Natural killer cell (primary cell): ENCODE measurements at regions not wholly inside any gene's neighbourhood (a gene's known extent, or its start where the extent isn't known, plus 50 kb on each side); places are given as distances from the start of the nearest gene placed in this dataset.
A peak's percentile ranks its signal among the peaks of the same experiment; 100 is the strongest.
"Not testable (repeated sequence)": the region's sequence is repeated elsewhere in the genome, so short reads cannot be mapped to it uniquely, and the experiment has no call there.

ENCODE experiments used
- ATAC-seq, 3 donors: fragments of 150-1000 bp in 2 of 3; fragments of 200-7000 bp in 1 of 3; cut with Tn5 transposase; 1 replicate in 1 of 3; 2 replicates in 2 of 3; pipeline ENCODE4 v1.10.0; 2021; ENCODE audit warnings: mild to moderate bottlenecking in 2 of 3, moderate library complexity in 2 of 3
- DNase-seq, 2 donors: peaks; one replicate each; pipeline versions ENCODE4 v3.0.0 to v3.0.0-alpha.2; 2013 to 2021; ENCODE audit warnings: mixed read lengths in 1 of 2
- H3K27ac ChIP-seq: one replicate; pipeline ENCODE4 v1.5.1; 2013; ENCODE audit warnings: mild to moderate bottlenecking, low read length
- H3K27me3 ChIP-seq: one replicate; pipeline ENCODE4 v1.6.1; 2013; ENCODE audit warnings: low read length; ENCODE audit not compliant: control insufficient read depth, insufficient read depth
- H3K36me3 ChIP-seq: one replicate; pipeline ENCODE4 v1.6.1; 2013; ENCODE audit warnings: low read length; ENCODE audit not compliant: control insufficient read depth, insufficient read depth
- H3K4me1 ChIP-seq: one replicate; pipeline ENCODE4 v1.6.1; 2013; ENCODE audit warnings: low read length; ENCODE audit not compliant: control insufficient read depth, insufficient read depth
- H3K4me3 ChIP-seq: one replicate; pipeline ENCODE4 v1.5.1; 2013; ENCODE audit warnings: low read length
- H3K9me3 ChIP-seq: one replicate; pipeline ENCODE4 v1.6.1; 2013; ENCODE audit warnings: low read length; ENCODE audit not compliant: control insufficient read depth, insufficient read depth
- H3K27ac Mint-ChIP-seq, 2 donors: one replicate each; pipeline ENCODE4 v1.8.0; 2022; ENCODE audit warnings: mild to moderate bottlenecking in 2 of 2, mixed read lengths in 2 of 2, moderate library complexity in 1 of 2
- H3K27me3 Mint-ChIP-seq, 2 donors: one replicate each; pipeline ENCODE4 v1.8.0; 2022; ENCODE audit warnings: low read depth in 2 of 2, mixed read lengths in 2 of 2
- H3K36me3 Mint-ChIP-seq: one replicate; pipeline ENCODE4 v1.8.0; 2022; ENCODE audit warnings: mixed read lengths
- H3K4me1 Mint-ChIP-seq, 2 donors: one replicate each; pipeline ENCODE4 v1.8.0; 2022; ENCODE audit warnings: mixed read lengths in 2 of 2
- H3K4me3 Mint-ChIP-seq: one replicate; pipeline ENCODE4 v1.8.0; 2022; ENCODE audit warnings: mild to moderate bottlenecking, moderate library complexity, mixed read lengths
- H3K9me3 Mint-ChIP-seq, 2 donors: one replicate each; pipeline ENCODE4 v1.8.0; 2022; ENCODE audit warnings: mixed read lengths in 2 of 2
- CTCF ChIP-seq: fragments of 200-600 bp; IDR thresholded peaks from one replicate; pipeline ENCODE4 v1.8.0; 2022; ENCODE audit warnings: antibody characterized with exemption
- WGBS: methylation state at CpG from one replicate; pipeline ENCODE4 v1.1.7; 2013; ENCODE audit warnings: missing lambda C conversion rate; ENCODE audit not compliant: insufficient coverage; 5-methylcytosine and 5-hydroxymethylcytosine counted together
- intact Hi-C: fragments of 100-400 bp; cut with micrococcal nuclease; formaldehyde crosslinking; loops from one replicate; pipeline ENCODE4 v1.14.2; 2022

GRCh38 chr17:34024806-34025551, 230.1 kb upstream of the CCL2 start:
- H3K4me3 Mint-ChIP-seq: no peak overlapping the region
- H3K9me3 ChIP-seq: no peaks in the 10 kb centered on the region
- H3K27ac ChIP-seq: no peak overlapping the region
- peaks cover 14 to 26% of the 10 kb centered on the region in 2 donors for H3K27me3 Mint-ChIP-seq
- no peak for ATAC-seq
- no peaks in the 10 kb centered on the region for H3K9me3 Mint-ChIP-seq
- H3K4me1 Mint-ChIP-seq: no peaks in the 10 kb centered on the region
- intact Hi-C loops: no loop called here
- no peaks in the 10 kb centered on the region for H3K36me3 ChIP-seq
- H3K4me3 ChIP-seq: no peak overlapping the region
- no peaks in the 10 kb centered on the region for H3K36me3 Mint-ChIP-seq
- no peaks in the 10 kb centered on the region for H3K27me3 ChIP-seq
- 64% methylated on average over 2 of the region's 2 CpGs for WGBS
- no peak for DNase-seq
- no peaks in the 10 kb centered on the region for H3K4me1 ChIP-seq
- no peak for TF ChIP-seq CTCF
- H3K27ac Mint-ChIP-seq: no peak overlapping the region

DNA sequence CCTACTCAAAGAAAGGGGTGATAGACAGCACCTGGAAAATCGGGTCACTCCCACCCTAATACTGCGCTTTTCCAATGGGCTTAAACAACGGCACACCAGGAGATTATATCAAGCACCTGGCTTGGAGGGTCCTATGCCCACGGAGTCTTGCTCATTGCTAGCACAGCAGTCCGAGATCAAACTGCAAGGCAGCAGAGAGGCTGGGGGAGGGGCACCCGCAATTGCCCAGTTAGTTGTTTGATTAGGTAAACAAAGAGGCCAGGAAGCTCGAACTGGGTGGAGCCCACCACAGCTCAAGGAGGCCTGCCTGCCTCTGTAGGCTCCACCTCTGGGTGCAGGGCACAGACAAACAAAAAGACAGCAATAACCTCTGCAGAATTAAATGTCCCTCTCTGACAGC, 224.5 kb upstream of the CCL2 start:
- ATAC-seq, intact Hi-C loops, H3K9me3 ChIP-seq, H3K4me1 Mint-ChIP-seq, H3K9me3 Mint-ChIP-seq, H3K27ac Mint-ChIP-seq, H3K36me3 ChIP-seq, H3K27me3 ChIP-seq, H3K4me3 ChIP-seq, DNase-seq, H3K27ac ChIP-seq, H3K4me1 ChIP-seq, H3K4me3 Mint-ChIP-seq: not testable (repeated sequence)
- Mint-ChIP-seq H3K27me3 (peaks cover 7 to 26% of the 10 kb centered on the region in 2 donors), H3K36me3 (peaks cover 14% of the 10 kb centered on the region)
- 81% methylated on average over 7 of the region's 7 CpGs for WGBS

GRCh38 chr17:34032305-34032704, 222.8 kb upstream of the CCL2 start:
- H3K27ac ChIP-seq, H3K4me1 Mint-ChIP-seq, DNase-seq, H3K27ac Mint-ChIP-seq, H3K4me1 ChIP-seq, H3K9me3 ChIP-seq, H3K27me3 ChIP-seq, ATAC-seq, H3K9me3 Mint-ChIP-seq, H3K36me3 ChIP-seq, intact Hi-C loops, H3K4me3 Mint-ChIP-seq, H3K4me3 ChIP-seq: not testable (repeated sequence)
- H3K36me3 Mint-ChIP-seq: peaks cover 14% of the 10 kb centered on the region
- peaks cover 7 to 24% of the 10 kb centered on the region in 2 donors for H3K27me3 Mint-ChIP-seq

- H3K9me3 Mint-ChIP-seq, H3K4me3 ChIP-seq, H3K27ac ChIP-seq, H3K4me3 Mint-ChIP-seq, H3K9me3 ChIP-seq, H3K27ac Mint-ChIP-seq, ATAC-seq, DNase-seq, H3K27me3 ChIP-seq, H3K4me1 ChIP-seq, H3K36me3 ChIP-seq, H3K36me3 Mint-ChIP-seq, intact Hi-C loops, H3K4me1 Mint-ChIP-seq: not testable (repeated sequence)
- peaks cover 8 to 13% of the 10 kb centered on the region in 2 donors for H3K27me3 Mint-ChIP-seq
- WGBS: 90% methylated on average over 9 of the region's 9 CpGs
Measured at GRCh38 chr17:34038786-34039185, 216.3 kb upstream of the CCL2 start.

DNA sequence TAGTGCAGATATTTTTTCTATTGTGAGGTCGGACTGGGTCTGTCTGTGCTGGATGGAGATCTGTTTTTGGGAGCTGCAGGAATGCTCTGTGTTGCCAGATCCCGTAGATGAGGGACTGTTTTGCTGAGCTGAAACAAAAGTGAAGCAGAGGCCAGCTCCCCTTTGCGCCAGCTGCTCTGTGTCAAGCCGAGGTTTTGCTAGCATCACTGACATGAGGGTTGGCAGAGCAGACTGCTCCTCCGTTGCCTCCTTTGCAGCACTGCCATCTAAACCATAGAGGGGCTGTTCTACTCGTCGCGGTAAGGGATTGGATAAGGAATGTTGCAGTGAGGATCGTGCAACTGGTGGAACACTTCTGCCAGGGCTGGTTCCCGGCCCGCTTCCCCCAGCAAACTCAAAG, 215.9 kb upstream of the CCL2 start:
- H3K27me3 ChIP-seq, ATAC-seq, H3K4me3 Mint-ChIP-seq, H3K36me3 ChIP-seq, H3K4me1 ChIP-seq, H3K4me3 ChIP-seq, DNase-seq, H3K9me3 Mint-ChIP-seq, H3K27ac ChIP-seq, H3K4me1 Mint-ChIP-seq, intact Hi-C loops, H3K27ac Mint-ChIP-seq, H3K9me3 ChIP-seq, H3K36me3 Mint-ChIP-seq: not testable (repeated sequence)
- 88% methylated on average over 8 of the region's 11 CpGs for WGBS
- H3K27me3 Mint-ChIP-seq: peaks cover 8 to 13% of the 10 kb centered on the region in 2 donors

- H3K36me3 Mint-ChIP-seq, H3K4me3 Mint-ChIP-seq, H3K27ac ChIP-seq, intact Hi-C loops, H3K9me3 Mint-ChIP-seq, H3K27me3 ChIP-seq, H3K36me3 ChIP-seq, H3K4me1 ChIP-seq, H3K9me3 ChIP-seq, H3K4me1 Mint-ChIP-seq, H3K27ac Mint-ChIP-seq, H3K4me3 ChIP-seq: not testable (repeated sequence)
- peak in 1 of 2 donors; percentile 54 for DNase-seq
- peak; percentile 83 to 95 (median 94) for ATAC-seq
- peaks cover 8 to 13% of the 10 kb centered on the region in 2 donors for H3K27me3 Mint-ChIP-seq
- 60% methylated on average over 56 of the region's 69 CpGs for WGBS
Measured at GRCh38 chr17:34039759-34040555, 215.1 kb upstream of the CCL2 start.
